Left forelimb (tissue), 1 donor: ENCODE measurements at regions not wholly inside any gene's neighbourhood (a gene's known extent, or its start where the extent isn't known, plus 50 kb on each side); places are given as distances from the start of the nearest gene placed in this dataset.

Experiments used
- DNase-seq: peaks from one replicate; pipeline ENCODE4 v3.0.0-alpha.2; 2018; ENCODE audit warnings: low spot score

GRCh38 chr13:64917566-64917965, 2312.6 kb downstream of the PCDH9 start:
- DNase-seq: no peak

- no peak for DNase-seq
These were observed 2318.0 kb downstream of the PCDH9 start for GRCh38 chr13:64912141-64912540.

DNA sequence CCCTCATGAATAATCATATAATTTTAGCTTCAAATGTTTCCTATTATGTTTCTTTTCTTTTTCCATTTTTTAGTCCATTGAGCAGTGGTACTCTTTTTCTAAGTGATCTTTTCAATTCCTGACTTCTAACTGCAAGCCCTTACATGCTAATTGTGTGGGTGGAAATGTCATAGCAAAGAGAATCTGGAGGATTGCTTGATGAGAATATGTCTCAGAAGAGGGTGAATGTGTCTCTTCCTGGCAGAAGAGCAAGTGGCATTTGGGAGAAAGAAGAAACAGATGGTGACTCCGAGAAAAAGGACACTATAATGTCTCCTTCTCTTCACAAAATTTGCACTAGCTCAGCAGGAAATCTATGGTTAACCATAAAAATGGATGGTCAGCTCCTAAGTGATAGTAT, 2320.0 kb downstream of the PCDH9 start:
- DNase-seq: no peak

DNA sequence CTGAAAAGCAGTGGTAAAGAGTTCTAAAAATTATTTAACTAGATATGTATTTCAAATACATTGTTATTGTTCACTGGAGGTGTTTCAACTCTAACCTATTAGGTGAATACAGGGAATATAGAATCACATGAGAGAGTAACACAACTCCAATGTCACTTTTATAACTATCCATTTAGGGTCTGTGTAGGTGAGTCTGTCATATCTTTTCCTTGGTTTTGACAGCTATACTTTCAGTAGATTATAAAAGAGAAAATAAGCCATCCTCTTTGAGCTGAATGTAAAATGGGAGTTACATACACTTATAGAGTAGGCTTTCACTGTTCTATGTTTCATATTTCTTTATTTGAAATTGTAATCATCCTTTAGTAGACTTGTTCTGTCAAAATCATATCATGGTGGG, 2321.0 kb downstream of the PCDH9 start:
- no peak for DNase-seq

- DNase-seq: no peak
These were observed 2330.1 kb downstream of the PCDH9 start for GRCh38 chr13:64900039-64900438.

- no peak for DNase-seq
These were observed 2345.2 kb downstream of the PCDH9 start for GRCh38 chr13:64884976-64885375.

DNA sequence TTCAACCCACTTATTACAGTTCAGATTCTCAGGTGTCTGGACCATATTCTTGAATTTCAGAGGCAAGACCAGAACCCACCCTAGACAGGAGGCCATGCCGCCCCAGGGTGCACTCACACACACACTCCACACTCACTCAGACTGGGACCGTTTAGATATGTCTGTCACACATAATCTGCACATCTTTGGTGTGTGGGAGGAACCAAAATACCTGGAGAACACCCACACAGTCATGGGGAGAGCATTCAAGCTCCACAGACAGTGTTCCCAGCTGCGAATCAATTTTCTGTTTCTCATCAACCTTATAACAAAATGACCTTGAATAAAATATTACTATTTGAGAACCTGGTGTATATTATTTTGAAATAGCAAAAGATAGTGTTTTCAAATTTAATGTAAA, 2353.0 kb downstream of the PCDH9 start:
- DNase-seq: no peak

DNA sequence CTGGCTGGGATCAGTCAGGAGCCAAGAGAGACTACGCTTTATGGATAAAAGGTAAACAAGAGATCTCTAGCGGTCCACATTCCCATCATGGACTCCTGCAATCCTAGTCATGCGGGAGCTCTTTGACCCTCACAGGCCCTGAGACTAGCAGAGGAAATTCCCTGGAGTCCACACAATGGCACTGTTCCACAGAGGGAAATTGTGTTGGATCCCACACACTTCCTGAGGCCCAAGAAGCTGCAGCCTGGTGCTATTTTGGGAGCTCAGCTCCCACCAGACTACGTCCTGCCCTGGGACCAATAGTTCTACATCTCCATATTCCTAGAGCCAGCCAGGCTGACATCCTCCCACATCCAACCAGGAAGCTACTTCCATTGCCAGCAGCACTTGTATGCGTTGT, 2358.4 kb downstream of the PCDH9 start:
- DNase-seq: no peak

DNA sequence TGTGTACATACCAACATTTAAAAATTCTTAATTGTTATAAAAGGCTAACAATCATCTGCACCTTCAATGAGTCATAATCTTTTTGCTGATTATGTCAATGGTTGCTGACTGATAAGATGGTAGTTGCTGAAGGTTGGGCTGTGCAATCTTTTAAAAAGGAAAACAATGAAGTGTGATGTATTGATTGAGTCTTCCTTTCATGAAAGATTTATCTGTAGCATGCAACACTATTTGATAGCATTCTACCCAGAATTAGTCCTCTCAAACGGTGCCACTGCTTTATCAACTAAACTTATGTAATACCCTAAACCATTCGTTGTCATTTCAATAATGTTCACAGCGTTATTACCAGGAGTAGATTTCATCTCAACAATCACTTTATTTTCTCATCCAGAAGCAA, 2360.6 kb downstream of the PCDH9 start:
- DNase-seq: no peak

DNA sequence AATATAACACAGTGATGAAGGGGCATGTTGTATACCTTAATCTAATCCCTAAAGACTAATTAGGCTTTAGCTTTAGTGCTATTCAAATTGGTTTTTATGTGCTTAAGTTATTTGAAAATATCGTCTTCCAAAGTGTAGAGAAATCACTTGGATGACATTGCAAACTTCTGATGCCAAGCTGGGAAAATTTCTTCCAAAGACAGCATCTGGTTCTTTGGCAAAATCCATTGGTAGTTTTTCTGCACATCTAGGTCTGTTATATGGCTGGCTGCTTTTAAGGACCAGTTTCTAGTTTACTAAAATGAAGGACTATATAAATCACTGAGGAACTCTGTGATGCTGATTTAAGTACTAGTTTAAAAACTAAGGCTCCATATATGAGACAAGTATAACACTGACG, 2362.3 kb downstream of the PCDH9 start:
- no peak for DNase-seq

- DNase-seq: no peak
These were observed 2363.8 kb downstream of the PCDH9 start for GRCh38 chr13:64866331-64866730.

DNA sequence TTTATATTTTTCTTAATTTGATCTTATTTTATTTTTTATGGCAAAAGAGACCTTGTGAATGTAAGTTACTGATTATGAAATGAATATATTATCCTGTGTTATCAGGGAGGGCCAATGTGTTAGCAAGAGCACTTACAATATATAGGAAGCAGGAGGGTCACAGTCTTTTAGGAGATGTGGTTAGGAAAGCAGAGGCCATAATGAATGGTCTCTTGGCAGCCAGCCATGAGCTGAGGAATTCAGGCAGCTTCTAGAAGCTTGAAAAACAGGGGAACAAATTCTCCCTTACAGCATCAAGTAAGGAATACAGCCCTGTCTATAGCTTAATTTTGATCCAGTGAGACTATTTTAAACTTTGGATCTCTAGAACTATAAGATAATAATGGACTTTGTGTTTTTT, 2374.6 kb downstream of the PCDH9 start:
- DNase-seq: no peak

DNA sequence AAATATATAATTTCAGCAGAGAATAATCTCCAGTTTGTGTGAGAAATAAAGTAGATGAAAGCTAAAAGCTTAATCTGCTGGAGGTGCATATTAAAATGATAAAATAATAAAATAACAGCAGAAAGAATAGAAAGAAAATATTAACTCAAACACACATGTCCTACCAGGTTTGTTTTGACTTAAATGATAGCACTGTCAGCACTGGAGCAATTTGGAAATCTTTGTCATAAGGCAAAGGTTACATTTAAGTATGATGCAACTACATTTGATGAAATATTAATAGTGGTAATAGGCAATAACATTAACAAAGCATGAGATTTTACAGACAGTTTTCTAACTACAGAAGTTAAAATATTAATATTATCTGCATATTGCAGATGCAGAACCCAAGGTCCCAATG, 2380.1 kb downstream of the PCDH9 start:
- no peak for DNase-seq

DNA sequence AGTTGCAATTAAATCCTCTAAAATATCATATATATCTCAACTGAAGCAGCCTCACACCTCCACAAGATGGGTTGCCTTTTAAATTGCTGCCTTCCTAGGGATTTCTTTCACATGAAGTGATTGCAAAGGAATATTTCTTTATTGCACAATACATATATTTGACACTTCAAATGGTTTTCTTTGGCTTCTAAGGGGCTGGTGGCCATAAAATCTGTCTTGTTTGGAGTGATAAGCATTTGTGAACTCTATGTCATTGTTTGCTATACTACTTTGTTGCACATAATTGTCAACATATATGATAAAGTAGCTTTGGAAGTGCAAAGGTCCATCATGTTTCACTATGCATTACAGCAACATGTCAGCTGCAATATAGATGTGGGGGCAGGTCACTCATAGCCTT, 2380.9 kb downstream of the PCDH9 start:
- no peak for DNase-seq

DNA sequence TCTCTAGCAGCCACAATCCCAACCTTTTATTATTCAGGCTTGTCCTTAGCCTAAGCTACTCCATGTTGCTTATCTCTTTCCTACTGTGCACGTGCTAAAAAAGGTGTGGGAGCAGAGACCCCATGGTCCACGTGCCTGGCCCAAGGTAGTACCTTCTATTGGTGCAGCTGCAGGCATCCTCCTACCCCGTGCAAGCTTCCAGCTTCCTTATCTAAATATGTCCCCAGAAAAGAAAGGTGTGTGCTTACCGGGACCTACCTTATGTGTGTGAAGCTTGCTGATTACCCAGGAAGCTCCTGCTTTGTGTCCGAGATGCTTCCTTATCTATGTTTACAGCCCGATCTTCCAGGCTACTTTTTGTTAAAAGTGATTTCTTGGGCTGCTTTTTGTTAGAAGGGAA, 2382.4 kb downstream of the PCDH9 start:
- no peak for DNase-seq

GRCh38 chr13:64845110-64845509, 2385.0 kb downstream of the PCDH9 start:
- DNase-seq: no peak

- no peak for DNase-seq
These were observed 2411.1 kb downstream of the PCDH9 start for GRCh38 chr13:64819081-64819480.

DNA sequence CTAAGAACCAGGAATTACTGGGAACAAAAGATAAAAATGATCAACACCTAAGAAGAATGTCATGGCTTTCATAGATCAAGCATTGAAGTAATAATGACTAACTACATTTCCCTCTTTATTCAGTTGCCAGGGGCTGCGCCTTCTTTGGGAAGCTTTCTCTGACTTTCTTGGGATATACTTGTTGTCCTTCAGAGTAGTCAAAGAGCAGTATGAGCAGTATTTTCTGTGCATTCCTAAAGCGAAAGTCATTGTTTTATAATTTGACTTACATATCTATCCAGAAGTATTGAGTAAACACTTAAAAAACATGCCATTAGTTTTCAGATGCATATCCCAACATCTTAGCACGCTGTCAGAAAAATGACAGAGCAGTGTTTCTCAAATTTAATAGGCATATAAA, 2412.4 kb downstream of the PCDH9 start:
- DNase-seq: no peak

- DNase-seq: no peak
These were observed 2419.4 kb downstream of the PCDH9 start for GRCh38 chr13:64810750-64811149.

DNA sequence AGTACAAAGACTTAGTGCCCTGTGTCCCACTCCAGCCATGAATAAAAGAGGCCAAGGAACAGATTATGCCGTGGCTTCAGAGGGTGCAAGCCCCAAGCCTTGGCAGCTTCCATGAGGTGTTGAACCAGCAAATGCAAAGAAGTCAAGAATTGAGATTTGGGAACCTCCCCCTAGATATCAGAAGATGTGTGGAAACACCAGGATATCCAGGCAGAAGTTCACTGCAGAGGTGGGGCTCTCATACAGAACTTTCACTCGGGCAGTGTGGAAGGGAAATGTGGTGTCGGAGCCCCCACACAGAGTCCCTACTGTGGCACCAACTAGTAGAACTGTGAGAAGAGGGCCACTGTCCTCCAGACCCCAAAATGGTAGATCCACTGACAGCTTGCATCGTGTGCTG, 2421.4 kb downstream of the PCDH9 start:
- no peak for DNase-seq

DNA sequence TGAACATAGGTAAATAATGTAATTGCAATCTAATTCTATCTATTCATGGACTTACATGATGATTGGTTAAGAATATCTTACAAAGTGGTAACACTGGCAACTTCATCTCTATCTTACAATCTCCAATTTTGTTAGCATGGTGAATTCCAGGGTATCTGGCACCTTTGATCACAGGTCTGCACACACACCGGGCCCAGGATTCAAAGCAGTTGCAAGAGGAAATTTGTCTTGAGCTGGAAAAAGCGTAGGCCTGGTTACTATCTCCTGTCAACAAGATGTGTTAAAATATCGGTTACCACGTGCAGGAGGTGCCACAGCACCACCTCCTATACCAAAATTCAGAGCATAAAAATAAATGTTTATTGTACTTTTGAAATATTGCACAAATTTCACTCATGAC, 2428.4 kb downstream of the PCDH9 start:
- no peak for DNase-seq

DNA sequence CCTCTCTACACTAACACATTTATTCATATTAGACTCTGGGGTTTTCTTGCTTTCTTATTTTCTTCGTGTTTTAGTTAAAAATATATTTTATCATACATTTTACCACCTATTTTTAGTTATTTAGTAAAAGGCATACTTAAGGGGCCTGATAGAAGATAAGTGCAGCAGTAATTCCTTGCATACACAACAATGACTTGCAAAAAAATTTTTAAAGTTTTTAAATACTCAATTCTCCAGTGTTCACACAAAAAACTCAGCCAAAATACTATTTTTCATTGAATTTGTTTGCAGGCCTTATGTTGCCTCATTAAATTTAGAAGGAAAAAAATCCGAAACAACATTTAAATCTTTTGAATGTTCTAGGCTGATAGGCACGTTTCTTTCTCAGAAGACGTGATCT, 2431.7 kb downstream of the PCDH9 start:
- DNase-seq: no peak

- DNase-seq: no peak
These were observed 2436.5 kb downstream of the PCDH9 start for GRCh38 chr13:64793592-64793991.

GRCh38 chr13:64793131-64793530, 2437.0 kb downstream of the PCDH9 start:
- DNase-seq: no peak

- DNase-seq: no peak
These were observed 2438.8 kb downstream of the PCDH9 start for GRCh38 chr13:64791373-64791772.
